SH-SY5Y (cell line): ENCODE measurements at regions not wholly inside any gene's neighbourhood (a gene's known extent, or its start where the extent isn't known, plus 50 kb on each side); places are given as distances from the start of the nearest gene placed in this dataset.

Experiments used
- GATA2 ChIP-seq: IDR thresholded peaks from 2 replicates; pipeline ENCODE4 v1.6.1; 2011; ENCODE audit warnings: mild to moderate bottlenecking, low read depth, low read length
- GATA3 ChIP-seq: IDR thresholded peaks from 2 replicates; pipeline ENCODE4 v1.6.1; 2011; ENCODE audit warnings: low read depth, mild to moderate bottlenecking, low read length, moderate library complexity

DNA sequence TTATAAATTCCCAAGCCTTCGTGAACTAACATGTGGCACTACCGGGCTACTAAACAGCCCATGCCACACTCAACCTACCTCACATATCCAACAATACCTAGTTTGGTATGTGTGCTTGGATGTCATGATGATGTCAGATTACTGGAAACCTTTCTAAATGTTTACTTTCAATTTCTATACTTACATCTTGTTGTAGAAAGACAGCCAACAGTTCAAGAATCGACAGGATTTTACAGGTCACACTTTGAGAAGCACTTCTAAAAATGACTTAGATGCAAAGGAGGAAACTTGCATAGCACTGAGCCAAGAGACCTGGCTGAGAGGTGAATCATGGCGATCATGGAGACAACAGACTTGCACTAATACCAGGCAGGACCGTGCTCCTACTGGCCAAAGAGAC lies 209.9 kb downstream of the COL4A1 start:
- TF ChIP-seq GATA2 (no peak), GATA3 (no peak)

DNA sequence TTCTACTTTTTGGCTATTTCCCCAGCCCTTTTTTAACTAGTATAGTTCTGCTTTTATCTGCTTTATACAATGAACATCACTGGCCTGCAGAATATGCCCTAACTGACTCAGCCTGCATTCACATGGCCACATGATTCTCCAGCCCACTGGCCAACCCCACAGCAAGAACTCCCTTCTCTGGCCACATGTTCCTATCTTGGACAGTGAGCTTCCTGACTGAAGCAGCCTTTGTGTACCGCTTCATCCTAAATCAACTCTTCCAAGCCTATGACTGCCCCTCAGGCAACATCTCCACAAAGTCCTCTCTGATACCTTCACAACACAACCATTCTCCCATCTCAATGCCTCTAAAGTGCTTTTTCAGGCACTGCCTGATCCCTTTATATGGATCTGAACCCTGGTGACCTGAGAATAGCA lies 214.1 kb downstream of the COL4A1 start:
- TF ChIP-seq GATA2 (no peak), GATA3 (no peak)

DNA sequence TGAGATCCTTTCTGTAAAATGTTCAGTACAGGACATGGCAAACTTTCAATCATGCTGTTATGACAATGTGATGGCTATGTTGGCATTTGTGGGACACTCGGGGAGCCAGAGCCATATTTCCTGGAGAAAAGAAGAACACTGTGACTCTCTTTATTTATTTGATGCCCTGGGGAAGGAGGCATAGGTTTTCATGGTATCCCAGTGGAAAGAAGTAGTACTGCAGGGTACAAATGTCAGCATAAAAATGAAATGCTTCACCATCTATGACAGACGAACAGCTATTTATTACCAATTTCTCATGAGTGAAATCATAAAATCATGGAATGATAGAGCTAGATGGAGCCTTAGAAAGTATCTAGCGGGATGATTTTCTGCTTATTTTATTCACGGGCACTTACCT lies 217.1 kb downstream of the COL4A1 start:
- TF ChIP-seq GATA2 (no peak), GATA3 (no peak)

DNA sequence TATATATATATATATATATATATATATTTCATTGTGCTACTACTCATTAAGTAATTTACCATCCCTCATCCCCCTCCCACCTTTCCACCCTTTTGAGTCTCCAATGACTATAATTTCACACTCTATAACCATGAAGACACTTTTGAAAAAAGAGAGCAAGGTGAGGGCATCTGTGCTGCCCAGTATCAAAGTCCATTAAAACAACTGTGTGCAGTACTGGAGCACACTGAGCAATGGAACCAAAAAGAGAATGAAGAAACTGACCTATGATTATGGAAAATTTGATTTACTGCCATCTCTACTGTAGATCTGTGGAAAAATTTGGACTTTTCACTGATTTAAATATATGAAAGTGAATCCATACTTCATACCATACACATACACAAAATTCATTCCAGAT lies 217.9 kb downstream of the COL4A1 start:
- TF ChIP-seq GATA3 (no peak), GATA2 (no peak)

DNA sequence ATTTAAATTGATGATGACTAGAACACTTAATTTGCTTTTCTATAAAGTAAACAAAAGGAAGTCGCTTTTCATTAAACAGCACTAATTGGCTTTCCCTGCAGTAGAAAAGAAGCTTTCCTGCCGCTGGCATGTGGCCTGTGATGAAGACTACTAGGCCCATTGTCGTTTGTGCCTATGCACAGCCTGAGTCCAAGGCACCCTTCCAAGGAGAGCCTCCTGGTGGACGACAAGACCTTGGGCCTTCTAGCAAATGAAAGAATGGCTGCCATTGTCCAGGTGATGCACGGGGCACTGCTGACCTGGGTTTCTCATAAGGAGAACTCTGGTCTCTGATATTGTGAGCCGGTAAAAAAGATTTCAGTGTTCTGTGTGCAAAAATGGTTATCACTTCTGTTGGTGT lies 233.0 kb downstream of the COL4A1 start:
- TF ChIP-seq GATA2 (no peak), GATA3 (no peak)

DNA sequence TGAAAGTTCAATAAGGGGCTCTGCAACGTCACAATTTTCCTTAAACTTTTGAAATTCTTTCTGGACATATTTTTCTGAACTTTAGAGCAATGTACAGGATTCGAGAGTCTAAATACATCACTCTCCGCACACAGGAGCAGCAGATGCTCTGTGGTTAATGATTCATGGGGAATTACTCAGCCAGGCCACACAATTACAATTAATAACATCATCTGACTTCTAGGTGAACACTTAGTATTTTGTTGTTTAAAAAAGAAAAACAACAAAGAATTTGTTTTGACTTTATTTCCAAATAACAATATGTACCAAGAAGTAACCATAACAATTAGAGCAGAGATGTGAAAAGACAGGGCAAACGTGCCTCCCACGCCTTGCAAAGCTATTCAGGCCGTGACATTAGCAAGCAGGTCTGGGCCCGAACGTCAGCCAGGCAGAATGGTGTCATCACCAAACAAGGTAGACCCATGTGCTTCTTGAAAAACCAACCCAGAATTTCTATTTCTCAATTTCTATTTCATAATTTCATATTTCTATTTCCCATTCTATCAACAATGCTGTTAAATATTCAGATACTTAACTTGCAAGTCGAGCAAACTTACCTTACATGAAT lies 236.3 kb downstream of the COL4A1 start:
- TF ChIP-seq GATA2 (no peak), GATA3 (no peak)

DNA sequence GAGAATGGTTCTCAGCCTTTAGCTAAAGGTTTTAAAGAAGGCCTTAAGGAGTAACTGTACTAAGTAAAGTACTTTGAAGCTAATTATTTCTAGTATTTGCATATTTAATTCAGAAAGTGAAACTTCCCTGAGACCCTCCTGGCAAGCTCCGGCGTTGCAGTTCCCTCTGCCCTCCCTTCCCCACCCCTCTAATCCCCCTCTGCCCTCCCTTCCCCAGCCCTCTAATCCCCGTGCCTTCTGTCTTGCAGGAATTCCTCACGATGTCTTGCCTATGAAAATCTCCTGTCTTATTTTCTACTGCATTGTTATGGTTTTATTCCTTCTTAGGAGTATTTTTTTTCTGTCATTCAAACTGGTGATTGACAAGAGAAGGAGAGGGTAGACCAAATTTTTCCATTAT lies 236.9 kb downstream of the COL4A1 start:
- TF ChIP-seq GATA3: no peak
- TF ChIP-seq GATA2: no peak

DNA sequence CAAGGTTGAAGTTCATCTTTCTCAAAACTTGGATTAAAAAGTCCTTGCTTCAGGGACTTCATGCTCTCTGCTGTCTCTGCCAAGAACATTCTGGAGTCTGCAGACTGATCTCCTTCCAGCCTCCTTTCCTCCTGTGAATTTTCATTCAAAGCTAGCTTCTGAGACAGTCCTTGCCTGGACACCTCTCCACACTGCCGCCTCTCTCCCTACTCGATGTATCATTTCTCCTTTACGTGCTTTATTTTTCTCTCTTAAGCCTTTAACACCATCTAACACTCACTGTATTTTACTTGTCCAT lies 238.8 kb downstream of the COL4A1 start:
- no peak for TF ChIP-seq GATA3
- TF ChIP-seq GATA2: no peak

DNA sequence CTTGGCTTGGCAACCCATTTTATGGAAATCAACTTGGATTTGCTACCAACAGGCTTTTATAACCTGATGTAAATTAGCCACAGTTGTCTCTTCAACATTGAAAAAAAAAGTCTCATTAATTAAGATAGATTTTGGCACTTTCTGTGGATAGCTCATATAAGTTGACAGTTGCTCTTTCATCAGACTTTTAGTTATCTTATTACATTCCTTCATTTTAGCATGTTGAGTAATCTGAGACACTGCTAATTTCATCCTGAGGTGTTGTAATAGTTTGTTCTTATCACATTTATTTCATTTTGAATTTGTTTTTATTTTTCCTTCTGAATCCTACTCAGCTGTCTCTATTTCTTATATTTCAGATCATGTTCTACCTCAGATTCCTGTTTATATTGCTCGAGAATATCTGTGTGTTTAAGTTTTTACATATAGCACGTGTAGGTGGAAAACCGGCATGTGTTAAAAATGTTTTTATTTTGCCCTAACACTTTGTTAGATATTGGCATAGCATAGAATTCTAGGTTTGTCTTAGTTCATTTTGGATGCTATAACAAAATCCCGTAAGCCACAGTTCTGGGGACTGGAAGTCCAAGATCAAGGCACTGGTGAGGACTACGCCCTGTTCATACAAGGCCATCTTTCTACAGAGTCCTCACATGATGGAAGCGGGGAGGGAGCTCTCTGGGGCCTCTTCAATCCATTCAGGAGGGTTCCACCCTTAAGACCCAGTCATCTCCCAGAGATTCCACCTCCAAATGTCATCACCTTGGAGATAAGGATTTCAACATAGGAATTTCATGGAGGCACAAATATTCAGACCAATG lies 239.4 kb downstream of the COL4A1 start:
- no peak for TF ChIP-seq GATA2
- no peak for TF ChIP-seq GATA3

DNA sequence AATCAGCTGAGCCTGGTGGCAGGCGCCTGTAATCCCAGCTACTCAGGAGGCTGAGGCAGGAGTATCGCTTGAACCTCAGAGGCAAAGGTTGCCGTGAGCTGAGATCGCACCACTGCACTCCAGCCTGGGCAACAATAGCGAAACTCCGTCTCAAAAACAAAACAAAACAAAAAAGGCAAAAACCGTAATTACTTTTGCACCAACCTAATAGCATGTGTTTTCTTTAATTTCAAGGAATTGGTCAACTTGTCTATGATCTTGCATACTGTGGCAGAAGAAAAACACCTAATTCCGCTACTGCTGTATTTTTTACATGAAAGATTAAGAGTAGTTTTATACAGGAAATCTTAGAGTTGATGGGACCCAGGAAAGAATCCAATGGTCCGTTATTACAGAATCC lies 241.2 kb downstream of the COL4A1 start:
- TF ChIP-seq GATA2 (no peak), GATA3 (no peak)

DNA sequence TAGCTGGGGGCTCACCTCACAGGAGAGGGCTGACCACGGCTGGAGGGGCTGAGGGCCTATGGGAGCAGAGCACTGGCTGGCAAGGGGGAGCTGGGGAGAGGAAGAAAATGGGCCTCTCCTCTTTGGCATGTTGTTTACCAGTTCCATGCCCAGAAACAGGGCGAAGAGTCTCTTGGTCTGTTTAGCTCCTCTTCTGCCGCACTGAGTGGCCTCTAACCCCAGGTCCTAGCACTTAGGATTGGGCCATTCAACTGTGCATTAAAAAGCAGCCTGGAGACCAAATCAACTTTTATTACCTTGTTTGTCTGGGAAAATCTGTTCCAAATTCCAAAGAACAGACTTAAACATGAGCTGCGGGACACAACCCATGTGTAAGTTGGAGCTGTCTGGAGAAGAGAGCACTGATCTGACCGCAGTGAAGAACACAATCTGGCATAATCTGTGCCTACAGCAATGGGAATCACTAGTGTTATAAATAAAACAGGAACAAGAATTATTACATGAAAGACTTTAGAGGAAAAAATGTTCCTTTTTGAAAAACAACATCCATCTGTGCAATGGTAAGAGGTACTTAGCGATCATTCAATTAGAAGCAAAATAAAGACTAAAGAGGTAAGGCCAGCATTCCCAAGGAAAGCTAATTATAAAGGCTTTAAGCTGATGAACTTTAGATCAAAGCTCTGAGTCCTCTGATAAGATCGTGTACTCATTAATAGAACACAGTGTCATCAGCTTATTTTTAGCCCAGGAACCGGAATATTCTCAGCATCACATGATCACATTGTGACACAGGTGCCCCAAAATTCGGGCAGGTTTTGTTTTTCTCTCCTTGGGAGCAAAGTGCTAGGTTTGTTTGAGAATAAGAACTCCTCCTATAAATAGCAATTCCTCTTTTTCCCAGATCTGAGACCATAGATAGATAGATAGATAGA lies 243.2 kb downstream of the COL4A1 start:
- TF ChIP-seq GATA2 (no peak), GATA3 (no peak)

DNA sequence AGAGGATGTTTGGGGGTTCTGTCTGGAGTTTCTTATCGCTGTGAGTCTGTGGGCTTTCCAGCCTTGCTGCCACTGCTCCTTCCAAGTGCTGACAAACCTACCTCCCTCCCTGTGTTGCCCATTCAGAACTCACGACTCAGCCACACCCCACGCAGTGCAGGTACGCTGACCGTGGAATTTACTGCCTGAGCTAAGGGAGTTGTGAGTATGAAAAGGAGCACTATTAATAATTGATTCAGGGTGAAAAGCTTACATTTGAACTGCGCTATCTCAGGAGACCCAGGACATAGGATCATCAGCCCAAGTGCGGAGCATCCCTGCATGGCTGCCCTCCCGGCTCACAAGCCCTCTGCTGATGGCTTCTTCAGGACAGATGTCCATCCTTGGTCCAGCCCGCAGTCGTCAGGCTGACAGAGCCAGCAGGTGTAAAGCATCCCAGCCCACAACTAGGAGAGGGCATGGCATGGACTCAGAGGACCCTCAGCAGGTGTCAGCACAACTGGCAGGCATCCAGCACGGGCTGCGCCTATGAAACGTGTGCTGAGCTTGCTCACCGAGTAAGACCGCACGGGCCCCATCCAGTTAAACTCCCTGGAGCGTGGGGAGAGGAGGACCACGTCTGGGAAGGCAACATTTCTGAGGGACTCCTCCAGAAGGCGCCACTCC lies 244.0 kb downstream of the COL4A1 start:
- TF ChIP-seq GATA2: no peak
- TF ChIP-seq GATA3: no peak

DNA sequence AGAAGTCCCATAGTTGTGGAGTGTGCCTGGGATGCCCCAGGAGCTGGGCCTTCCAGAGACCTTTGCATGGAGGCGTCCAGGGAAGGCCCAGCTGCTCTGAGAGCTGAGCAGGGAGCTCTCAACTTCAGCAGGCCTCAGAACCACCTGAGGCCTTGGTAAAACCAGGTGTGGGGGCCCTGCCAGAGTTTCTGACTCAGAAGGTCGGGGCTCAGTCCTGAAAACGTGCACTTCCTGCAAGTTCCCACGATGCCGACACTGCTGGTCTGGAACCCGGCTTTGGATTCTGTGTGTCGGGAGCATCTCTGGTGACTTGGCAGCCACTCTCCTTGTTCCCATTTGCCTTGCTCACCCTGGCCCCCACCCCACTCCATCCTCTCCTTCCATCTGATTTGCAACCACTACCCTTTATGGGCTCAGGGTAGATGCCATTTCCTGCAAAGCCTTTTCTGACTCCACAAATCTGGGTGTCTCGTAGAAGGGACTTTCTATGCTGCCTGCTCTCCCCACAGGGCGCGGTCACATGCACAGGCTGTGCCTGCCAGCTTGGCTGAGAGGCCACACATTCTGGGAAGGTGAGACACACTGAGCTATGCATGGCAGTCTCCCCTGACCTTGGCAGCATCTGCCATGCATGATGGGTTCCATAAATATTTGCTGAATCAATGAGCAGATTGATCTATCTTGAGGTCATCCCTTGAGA lies 244.7 kb downstream of the COL4A1 start:
- TF ChIP-seq GATA2: no peak
- TF ChIP-seq GATA3: no peak
